ENCODE measurements at regions not wholly inside any gene's neighbourhood (a gene's known extent, or its start where the extent isn't known, plus 50 kb on each side); places are given as distances from the start of the nearest gene placed in this dataset.

DNA sequence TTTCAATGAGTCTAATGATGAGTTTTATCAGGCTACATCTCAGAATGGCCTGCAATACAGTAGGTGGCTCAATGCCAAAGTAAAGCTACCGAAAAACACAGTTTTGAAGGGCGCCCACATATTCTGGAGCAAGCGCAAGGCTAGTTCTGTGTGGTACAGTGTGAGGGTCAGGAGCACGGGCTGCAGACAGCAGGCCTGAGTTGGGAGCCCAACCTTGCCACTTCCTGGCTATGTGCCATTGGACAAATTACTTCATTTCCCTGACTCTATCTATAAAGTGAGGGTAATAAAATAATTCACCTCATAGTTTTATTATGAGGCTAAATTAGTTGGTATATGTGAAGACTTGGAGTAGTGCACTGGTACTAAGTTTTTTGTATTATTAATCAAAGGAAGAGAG, 150.7 kb downstream of the OPN5 start:
- DNase-seq (ENCODE audit: low read depth), result no peak

DNA sequence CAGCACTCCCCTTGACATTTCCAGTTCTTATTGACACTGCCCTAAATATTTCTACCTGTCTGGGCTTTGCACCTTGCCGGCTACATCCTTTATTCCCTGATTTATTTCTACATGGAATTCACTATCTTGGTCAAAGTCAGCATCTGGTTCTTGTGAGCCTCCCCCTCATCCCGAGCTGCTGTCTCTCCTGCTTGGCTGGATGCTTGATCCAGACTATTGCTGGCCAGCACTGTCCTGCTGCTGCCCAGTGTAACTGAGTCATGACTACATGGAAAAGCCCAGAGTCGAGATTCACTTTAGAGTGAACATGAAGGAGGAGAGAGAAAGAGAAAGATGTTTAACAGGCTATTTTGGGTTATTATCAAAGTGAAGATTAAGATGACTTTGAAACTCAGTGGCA, 142.2 kb downstream of the OPN5 start:
- DNase-seq (ENCODE audit: low read depth), result no peak

DNA sequence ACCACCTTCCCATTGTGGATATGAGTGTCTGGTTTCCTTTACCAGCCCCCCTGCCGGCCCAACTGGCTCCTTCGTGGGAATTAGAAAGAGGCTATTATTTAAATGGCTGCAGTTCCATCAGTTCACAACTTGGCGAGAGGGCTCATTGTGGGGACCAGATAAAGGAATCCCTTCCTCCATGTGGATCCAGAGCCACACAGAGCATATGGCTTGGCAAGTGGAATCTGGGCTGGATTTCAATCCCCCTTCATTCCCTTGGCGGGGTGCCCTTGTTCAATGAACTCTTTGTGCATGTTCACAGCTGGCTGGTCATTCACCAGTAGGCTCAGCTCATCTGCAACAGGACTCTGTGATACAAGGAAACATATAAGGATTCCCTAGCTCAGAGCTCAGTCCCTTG, 140.6 kb downstream of the OPN5 start:
- no peak for DNase-seq (ENCODE audit: low read depth)

DNA sequence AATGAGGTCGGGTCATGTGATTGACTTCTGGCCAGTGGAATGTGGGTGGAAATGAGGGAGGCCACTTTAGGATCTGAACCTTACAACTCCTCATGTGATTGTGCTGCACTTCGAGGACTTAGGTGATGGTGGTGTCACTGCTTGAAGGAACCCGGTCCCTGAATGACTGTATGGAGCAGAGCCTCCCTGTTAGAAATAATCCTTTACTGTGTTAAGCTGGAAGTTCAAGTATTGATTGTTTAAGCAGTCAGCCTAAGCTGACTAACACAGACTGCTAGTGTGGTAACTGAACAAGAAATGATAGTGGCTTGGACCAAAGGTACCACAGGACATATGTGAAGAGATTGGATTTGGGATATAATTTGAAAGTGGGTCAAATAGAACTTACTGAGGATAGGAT, 138.0 kb downstream of the OPN5 start:
- DNase-seq (ENCODE audit: low read depth), result no peak

DNA sequence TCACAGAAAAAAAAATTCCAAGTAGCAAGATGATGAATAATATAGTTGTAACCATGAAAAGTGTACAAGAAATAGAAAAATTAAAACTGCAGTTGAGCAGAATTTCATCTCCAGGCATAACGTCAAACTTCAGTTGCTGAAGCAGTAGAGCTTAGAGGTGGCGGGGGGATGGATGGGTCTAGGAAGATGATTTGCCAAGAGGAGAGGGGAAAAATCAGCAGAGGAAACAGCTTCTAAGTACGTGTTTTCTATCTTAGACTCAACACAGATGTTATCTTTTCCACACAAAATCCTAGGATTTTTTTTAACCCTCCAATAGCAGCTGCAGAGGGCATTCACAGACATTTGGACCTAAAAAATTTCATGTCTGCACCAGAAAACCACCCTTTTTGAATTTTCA, 136.0 kb downstream of the OPN5 start:
- no peak for DNase-seq (ENCODE audit: low read depth)

DNA sequence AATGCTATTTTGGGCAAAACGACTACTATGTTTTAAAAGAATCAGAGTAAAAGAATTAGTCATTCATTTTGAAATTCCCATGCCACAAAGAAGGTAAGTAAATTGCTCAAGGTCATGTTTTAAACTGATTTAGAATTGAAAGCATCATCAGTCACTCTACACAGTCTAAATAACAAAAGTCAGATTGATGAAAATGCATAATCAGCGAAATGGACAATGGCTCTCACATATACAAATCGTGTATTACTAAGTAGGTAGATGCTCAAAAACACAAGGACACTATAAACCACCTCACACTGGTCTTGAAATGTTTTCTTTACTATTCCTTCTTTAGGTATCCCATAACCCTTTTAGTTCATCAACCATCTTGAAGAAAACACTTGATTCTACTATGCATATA, 135.4 kb downstream of the OPN5 start:
- DNase-seq (ENCODE audit: low read depth), result no peak

DNA sequence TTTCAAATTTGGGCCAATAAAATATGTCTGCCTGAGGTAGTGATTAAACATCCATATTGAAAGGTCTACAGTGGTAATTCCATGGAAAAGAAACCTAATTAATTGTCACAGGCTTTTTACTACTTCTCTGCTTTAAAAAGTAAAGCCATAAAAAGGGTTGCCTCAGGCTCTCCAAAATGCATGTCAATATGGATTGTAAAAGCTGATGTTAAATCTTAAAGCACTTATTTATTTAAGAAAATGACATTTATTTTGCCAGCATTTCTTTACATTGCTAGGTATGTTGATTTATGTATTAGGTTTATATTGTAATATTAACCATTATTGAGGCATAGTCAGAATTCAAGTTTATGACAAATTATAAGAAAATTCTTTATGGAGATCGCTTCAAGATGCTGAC, 133.2 kb downstream of the OPN5 start:
- DNase-seq (ENCODE audit: low read depth), result no peak

DNA sequence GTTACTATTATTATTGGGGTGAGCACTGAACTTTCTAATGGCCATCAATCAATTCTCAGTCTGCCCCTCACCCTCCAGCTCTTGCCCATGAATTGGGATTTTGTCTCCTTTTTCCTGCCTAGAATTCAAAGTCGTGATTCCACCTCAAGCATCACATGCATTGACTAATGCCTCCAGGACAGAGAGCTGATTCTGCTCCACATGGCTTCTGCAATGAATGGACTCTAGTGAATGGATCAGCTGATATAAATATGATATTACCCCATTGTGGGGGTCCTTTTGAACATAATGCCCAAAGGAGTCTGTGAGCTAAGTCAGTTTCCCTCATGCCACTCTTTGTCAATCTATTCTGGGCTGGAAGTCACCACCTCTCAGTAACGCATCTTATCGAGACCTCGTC, 126.4 kb downstream of the OPN5 start:
- DNase-seq (ENCODE audit: low read depth), result no peak

DNA sequence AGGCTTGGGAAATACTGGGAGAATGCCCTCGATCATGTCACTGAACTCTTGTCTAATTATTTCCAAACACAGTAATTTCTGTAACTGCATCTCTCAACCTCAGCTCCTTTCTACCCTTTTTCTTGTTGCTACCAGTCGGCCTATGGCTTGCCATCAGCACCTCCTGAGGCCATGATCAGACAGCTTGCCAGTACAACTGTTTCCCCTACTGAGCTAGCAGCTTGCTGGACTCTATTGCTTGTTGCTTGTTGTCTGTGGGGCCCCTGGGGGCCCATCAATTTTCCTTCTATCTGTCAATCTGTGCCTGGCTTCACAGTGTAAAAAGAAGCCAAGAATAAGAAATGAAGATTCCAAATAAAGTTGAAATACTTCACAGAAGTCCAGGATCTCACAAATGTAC, 123.9 kb downstream of the OPN5 start:
- no peak for DNase-seq (ENCODE audit: low read depth)

DNA sequence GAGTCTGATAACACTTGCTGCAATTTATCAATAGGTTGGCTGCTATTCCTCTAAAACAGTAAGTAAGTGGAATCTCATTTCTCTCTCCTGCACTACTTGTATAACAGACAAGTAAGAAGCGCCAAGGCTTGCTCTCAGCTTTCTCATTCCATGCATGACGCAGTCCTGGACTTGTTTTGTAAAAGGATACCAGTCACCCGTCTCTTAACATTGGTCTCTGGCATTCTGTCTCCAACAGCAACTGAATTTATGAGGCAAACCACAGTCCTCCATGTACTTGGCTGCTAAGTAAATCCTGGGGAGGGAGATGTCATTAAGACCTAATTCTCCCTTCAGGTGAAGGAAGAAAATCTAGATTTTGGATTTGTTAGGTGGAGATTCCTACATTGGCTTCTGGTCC, 115.4 kb downstream of the OPN5 start:
- no peak for DNase-seq (ENCODE audit: low read depth)

DNA sequence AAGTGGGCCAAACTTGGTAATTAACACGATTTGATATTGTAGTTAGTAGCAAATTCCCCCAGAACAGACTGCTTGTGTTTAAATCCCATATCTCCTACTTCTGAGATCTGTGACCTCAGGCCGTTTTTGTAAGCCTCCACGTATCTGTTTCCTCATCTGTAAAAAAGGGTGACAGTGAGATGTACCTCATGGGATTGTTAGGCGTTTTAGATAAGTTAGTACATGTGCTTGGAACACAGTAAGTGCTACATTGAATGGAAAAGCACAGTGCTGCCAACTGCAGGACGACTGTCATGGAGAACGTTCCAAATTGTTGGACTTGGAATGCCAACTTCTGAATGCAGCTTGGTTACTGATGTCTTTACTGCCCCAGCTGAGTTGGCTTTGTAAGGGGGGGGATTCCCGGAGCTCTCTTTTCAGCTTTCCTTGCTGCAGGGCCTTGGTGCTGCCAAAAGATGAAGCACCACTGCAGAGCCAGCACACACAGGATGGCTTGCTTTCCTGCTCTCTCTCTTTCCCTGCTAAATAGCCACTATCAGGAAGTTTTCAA, 108.6 kb downstream of the OPN5 start:
- DNase-seq (ENCODE audit: low read depth), result no peak

DNA sequence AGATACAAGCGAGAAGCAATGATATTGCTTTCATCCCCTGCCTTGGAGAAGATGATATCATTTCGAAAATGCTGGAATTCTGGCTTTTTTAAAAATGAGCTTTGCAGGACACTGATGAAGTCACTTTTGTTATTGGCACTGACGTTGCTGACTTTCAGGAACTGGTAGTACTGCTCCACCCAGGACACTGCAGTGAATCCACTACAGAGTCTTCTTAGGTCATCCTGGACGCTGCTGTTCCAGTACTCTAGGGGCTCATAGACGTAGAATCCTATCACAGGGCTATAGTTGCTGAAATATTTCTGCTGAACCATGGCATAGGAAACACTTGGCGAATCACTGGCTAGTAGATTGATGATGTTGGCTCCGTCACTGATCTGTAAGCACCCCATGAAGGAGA, 97.2 kb downstream of the OPN5 start:
- DNase-seq (ENCODE audit: low read depth), result no peak
